AG10803 (cell line): ENCODE measurements at regions not wholly inside any gene's neighbourhood (a gene's known extent, or its start where the extent isn't known, plus 50 kb on each side); places are given as distances from the start of the nearest gene placed in this dataset.

Source experiments
- DNase-seq: peaks from one replicate; pipeline ENCODE4 v3.0.0; 2010; ENCODE audit warnings: low read depth
- H3K4me3 ChIP-seq: 2 replicates; pipeline ENCODE4 v1.5.1; 2011; ENCODE audit warnings: mild to moderate bottlenecking, low read length, control low read depth
- TF ChIP-seq, protein P1 (sequence below): conservative IDR thresholded peaks from 2 replicates; pipeline ENCODE4 v1.5.1; 2011; ENCODE audit warnings: mild to moderate bottlenecking, low read length, control low read depth, inconsistent platforms

DNA sequence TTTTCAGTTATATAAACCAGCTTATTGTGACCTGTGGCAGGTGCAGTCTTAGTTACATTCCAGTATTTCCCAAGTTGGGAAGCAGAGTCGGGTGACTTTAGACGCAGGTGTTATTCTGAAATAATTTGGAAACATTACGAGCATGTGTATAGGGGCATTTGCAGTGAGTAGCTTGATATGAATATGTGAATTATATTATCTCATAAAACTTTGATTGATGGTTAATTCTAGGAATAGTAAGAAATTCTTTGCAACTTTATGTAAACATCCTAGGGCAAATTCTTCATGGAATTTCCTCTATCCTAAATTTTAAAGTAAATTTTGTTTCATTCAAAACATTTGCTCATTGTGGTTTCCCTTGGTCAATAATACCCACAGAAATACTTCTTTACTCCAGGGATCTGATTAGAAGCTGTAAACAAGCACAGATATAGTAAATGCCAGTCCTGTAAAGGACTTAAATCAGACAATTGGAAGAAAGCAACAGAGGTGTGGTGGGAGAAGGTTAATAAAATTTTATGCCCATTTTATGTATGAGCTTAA lies 580.6 kb upstream of the CDH2 start:
- DNase-seq = peak; percentile 11
- TF ChIP-seq, protein P1, sequence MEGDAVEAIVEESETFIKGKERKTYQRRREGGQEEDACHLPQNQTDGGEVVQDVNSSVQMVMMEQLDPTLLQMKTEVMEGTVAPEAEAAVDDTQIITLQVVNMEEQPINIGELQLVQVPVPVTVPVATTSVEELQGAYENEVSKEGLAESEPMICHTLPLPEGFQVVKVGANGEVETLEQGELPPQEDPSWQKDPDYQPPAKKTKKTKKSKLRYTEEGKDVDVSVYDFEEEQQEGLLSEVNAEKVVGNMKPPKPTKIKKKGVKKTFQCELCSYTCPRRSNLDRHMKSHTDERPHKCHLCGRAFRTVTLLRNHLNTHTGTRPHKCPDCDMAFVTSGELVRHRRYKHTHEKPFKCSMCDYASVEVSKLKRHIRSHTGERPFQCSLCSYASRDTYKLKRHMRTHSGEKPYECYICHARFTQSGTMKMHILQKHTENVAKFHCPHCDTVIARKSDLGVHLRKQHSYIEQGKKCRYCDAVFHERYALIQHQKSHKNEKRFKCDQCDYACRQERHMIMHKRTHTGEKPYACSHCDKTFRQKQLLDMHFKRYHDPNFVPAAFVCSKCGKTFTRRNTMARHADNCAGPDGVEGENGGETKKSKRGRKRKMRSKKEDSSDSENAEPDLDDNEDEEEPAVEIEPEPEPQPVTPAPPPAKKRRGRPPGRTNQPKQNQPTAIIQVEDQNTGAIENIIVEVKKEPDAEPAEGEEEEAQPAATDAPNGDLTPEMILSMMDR = no peak
- no peak overlapping the region for H3K4me3 ChIP-seq

DNA sequence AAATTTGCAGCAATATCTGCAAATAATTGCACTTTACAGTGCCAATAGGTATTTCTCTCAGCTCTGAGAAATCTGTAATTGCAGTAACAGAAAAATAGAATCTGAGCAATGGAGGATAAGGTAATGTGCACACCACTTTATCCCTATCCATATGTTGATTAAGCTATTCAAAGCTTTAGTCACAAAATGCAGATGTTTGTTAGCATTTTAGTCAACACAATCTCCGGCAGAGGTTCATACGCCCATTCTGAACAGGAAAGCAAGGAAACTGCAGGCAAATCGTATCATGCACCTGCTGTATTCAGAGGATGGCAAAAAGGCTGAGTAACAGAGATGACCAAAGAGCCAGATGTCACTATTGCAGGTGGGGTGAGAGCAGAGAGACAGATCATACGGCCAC lies 566.2 kb upstream of the CDH2 start:
- no peak overlapping the region for H3K4me3 ChIP-seq
- TF ChIP-seq, protein P1 = no peak
- DNase-seq = no peak

DNA sequence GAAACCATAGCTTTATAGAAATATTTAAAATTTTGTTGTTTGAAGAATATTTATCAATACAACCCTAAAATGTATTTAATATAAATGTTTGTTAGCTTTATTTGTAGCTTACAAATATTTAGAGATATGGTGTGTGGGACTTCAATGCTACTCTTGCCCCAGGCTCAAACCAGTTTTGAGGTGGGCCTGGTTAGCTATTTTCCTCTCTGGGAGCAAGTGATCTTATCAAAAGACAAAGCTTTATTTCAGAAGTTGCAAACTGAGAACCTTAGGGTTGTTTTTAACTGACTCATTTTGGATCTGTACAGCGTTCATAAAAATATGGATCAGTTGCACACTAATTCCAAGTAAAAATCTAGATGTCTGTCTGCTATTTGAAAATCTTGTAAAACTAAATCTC lies 563.6 kb upstream of the CDH2 start:
- TF ChIP-seq, protein P1 = no peak
- no peak overlapping the region for H3K4me3 ChIP-seq
- DNase-seq = no peak

DNA sequence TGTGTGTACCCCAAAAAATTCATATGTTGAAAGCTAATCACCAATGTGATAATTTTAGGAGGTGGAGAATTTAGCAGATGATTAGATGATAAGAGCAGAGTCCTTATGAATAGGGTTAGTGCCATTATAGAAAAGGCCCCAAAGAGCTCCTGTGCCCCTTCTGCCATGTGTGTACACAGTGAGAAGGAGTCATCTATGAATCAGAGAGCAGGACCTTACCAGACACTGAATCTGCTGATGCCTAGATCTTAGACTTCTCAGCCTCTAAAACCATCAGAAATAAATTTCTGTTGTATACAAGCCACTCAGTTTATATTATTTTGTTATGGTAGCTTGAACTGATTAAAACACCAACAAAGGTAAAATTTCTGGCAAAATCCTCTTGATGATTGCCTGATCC lies 560.0 kb upstream of the CDH2 start:
- no peak overlapping the region for H3K4me3 ChIP-seq
- no peak for DNase-seq
- TF ChIP-seq, protein P1 = no peak

DNA sequence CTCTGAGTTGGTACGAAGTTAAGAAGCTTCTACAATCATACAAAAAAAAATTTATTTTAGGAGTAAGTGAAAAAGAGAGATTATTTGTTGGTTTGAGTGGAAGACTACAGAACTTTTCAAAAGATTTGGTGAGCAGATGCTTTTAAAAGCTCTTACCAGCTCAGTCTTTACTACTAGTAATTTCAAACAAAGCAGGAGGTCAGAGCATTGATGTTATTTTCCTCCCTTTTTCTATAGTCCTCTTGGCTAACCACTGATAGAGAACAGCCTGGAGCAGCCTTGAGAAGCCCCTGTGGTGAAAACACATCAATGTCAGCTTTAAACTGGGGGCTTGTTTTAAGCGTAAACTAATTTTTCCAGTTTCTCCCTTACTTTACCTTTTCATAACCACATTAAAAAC lies 559.3 kb upstream of the CDH2 start:
- H3K4me3 ChIP-seq = no peak overlapping the region
- no peak for DNase-seq
- TF ChIP-seq, protein P1 = no peak

DNA sequence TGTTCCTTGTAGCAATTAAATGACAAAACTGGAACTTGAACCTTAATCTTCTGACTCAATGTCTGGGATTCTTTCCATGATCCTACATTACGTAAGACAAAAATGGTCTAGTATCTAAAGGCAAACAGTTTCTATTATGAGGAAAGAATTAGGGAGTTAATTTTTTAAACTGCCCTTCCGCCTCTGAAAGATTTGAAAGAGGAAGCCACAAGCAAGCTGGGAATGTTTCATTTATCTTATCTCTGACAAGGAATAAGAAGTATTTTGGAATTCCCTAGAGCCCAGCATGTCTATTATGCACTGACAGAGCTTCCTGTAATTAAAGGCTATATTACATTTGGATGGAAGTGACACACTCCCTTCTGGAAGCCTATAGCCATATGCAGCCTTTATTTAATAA lies 558.8 kb upstream of the CDH2 start:
- peak; percentile 84 for DNase-seq
- no peak overlapping the region for H3K4me3 ChIP-seq
- TF ChIP-seq, protein P1 = no peak

DNA sequence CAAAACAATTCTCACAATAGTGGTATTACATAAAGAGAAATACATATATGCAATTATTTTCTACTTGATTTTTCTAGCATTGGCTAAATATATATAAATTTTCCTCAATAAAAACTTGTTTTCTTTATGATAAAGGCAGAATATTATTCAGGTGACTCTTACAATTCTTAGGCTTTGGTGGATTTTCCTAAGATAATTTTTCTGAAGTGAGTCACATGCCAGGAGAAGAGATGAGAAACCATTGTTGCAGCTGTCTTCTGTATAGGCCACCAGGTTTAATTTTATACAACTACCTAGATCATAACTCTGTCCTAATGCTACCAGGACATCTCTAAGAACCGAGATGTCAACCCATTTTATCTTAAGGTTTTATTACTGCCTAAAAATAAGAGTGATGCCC lies 552.4 kb upstream of the CDH2 start:
- H3K4me3 ChIP-seq = no peak overlapping the region
- DNase-seq = peak; percentile 17
- TF ChIP-seq, protein P1 = no peak
